GM19372 (cell line): ENCODE measurements at regions not wholly inside any gene's neighbourhood (a gene's known extent, or its start where the extent isn't known, plus 50 kb on each side); places are given as distances from the start of the nearest gene placed in this dataset.
"Not testable (repeated sequence)": the region's sequence is repeated elsewhere in the genome, so short reads cannot be mapped to it uniquely, and the experiment has no call there.

ENCODE experiments used
- ATAC-seq: cut with Tn5 transposase; IDR thresholded peaks from one replicate; pipeline ENCODE4 v1.9.1; 2021; ENCODE audit warnings: mild to moderate bottlenecking, low read depth, moderate library complexity; ENCODE audit not compliant: unreplicated experiment

- ATAC-seq = no peak
These were observed 404.8 kb downstream of the HLX start for GRCh38 chr1:221284028-221284427.

GRCh38 chr1:221284991-221285390, 405.7 kb downstream of the HLX start:
- not testable (repeated sequence) for ATAC-seq

- ATAC-seq = not testable (repeated sequence)
These were observed 406.4 kb downstream of the HLX start for GRCh38 chr1:221285458-221286210.

GRCh38 chr1:221286399-221286798, 407.2 kb downstream of the HLX start:
- ATAC-seq = no peak

GRCh38 chr1:221289103-221289502, 409.9 kb downstream of the HLX start:
- ATAC-seq = no peak

- ATAC-seq = no peak
These were observed 411.4 kb downstream of the HLX start for GRCh38 chr1:221290669-221291068.

- ATAC-seq = no peak
These were observed 411.9 kb downstream of the HLX start for GRCh38 chr1:221291113-221291512.

GRCh38 chr1:221292652-221293051, 413.4 kb downstream of the HLX start:
- no peak for ATAC-seq

GRCh38 chr1:221294242-221294641, 415.0 kb downstream of the HLX start:
- no peak for ATAC-seq

- ATAC-seq = no peak
These were observed 423.1 kb downstream of the HLX start for GRCh38 chr1:221302357-221302756.

GRCh38 chr1:221302810-221303209, 423.6 kb downstream of the HLX start:
- no peak for ATAC-seq

GRCh38 chr1:221303623-221304022, 424.4 kb downstream of the HLX start:
- no peak for ATAC-seq

- ATAC-seq = no peak
These were observed 427.0 kb downstream of the HLX start for GRCh38 chr1:221306239-221306638.

GRCh38 chr1:221308534-221309511, 429.6 kb downstream of the HLX start:
- ATAC-seq = no peak

GRCh38 chr1:221309723-221310122, 430.5 kb downstream of the HLX start:
- no peak for ATAC-seq

GRCh38 chr1:221310180-221310579, 430.9 kb downstream of the HLX start:
- ATAC-seq = no peak

- ATAC-seq = no peak
These were observed 426.6 kb downstream of the DUSP10 start for GRCh38 chr1:221315330-221315729.

GRCh38 chr1:221316491-221317056, 425.3 kb downstream of the DUSP10 start:
- no peak for ATAC-seq

GRCh38 chr1:221317537-221317936, 424.4 kb downstream of the DUSP10 start:
- no peak for ATAC-seq

- no peak for ATAC-seq
These were observed 413.9 kb downstream of the DUSP10 start for GRCh38 chr1:221327954-221328353.

GRCh38 chr1:221328371-221328770, 413.5 kb downstream of the DUSP10 start:
- no peak for ATAC-seq
